T-helper 22 cell (primary cell): ENCODE measurements at regions not wholly inside any gene's neighbourhood (a gene's known extent, or its start where the extent isn't known, plus 50 kb on each side); places are given as distances from the start of the nearest gene placed in this dataset.

Experiments used
- DNase-seq: peaks from one replicate; pipeline ENCODE4 v3.0.0-alpha.2; 2020; ENCODE audit warnings: low read depth

DNA sequence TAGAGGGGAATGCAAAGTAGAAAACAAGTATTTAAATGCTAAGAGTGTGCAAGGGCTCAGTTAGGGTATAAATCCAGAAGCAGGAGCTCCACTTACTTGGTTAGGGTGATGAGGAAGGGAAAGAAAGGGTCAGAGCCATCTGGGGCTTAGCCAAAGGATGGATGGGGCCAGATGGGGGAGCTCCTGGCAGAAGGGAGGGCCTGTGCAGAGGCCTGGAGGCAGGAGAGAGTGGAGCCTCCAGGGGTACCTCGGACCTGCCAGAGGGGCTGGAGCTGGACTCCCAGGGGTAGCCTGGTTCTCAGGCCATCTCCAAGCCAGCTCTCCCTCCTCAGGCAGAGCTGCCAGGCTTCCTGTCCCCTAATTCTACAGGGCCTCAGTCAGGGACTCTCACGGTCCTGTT is 506.3 kb downstream of the SHQ1 start:
- no peak for DNase-seq

DNA sequence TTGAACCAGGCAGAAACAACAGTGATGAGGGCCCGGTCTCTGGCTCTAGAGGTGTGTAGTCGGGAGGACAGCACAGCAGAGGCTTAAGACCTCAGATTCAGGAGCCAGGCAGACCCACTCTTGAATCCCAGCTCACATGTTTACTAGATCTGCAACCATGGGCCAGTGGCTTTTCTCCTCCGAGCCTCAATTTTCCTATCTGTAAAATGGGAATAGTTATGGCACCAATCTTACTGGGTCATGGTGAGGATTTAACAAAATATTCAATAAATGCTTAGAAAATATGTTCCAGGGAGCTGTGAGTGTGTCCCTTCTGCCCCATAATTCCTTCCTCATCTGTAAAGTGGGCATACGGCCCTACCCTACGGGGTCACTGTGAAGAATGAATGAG is 506.9 kb downstream of the SHQ1 start:
- DNase-seq: no peak

DNA sequence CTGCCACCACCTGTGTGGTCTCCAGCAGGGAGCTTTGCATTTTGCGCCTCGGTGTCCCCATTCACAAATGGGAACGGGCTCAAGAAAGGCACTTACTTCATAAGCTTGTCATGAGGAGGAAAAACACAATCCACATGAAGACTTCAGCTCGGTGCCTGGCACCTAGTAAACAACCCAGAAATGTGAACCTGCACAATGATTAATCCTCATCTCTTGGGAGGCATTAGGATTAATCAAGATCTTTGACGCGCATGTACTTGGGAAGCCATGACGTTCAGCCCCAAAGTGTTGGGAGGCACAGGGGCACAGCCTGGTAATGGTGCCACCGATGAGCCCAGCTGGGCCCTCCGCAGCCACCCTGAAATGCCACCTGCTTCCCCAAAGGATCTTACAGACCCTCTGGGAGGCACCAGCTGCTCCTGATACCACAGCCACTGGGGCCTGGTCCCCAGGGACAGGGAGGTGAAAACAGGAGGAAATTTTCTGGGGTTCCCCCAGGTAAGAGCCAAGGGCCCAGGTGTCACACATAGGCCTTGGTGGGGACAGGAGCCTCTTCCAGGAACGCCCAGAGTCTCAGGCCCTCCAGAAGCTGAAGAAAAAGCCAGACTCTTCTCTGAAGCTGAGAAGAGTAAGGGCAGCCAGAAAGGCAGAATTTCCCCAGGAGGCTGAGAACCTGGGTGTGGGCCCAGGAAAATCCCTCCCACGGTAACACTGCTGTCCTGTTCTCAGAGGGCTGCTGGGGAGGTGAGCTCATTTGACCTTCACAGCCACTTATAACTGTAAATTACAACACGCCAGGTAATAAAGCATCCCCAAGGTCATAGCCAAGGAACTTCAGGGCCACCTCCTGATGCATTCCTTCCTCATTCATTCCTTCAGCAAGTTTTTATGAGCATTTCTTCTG is 507.5 kb downstream of the SHQ1 start:
- DNase-seq: no peak

DNA sequence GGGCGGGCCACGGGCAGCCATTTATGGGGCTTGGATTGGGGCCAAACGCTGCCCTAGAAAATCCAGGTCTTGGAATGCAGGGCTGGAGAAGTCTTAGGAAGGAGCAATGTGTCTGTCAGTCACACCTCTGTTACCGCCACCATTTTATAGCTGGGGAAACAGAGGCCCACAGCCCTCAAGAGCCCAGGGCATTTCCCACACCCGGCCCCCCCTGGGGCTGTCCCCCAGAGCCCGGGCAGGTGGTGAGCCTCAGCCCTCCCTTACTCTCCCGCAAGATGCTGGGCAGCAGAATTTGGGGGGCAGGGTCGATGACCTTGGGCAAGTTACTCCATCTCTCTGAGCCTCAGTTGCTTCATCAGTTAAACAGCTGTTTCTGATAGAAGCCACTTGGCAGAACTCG is 508.2 kb downstream of the SHQ1 start:
- DNase-seq: no peak

DNA sequence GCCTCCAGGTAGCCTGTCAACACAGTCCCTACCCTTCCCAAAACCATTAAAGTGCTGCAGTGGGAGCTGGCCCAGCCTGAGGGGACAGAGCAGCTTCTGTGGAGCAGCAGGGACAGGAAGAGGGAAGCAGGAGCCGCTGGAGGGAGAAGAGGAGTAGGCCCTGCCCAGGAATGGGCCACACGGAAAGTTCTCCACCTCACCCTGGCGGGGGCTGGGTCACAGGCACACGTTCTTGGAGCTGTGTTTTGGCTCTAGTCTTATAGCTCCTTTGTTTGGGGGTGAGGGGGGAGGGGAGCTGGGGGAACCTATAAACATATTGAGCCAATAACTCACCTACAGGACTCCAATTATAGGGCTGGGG is 508.6 kb downstream of the SHQ1 start:
- DNase-seq: no peak

DNA sequence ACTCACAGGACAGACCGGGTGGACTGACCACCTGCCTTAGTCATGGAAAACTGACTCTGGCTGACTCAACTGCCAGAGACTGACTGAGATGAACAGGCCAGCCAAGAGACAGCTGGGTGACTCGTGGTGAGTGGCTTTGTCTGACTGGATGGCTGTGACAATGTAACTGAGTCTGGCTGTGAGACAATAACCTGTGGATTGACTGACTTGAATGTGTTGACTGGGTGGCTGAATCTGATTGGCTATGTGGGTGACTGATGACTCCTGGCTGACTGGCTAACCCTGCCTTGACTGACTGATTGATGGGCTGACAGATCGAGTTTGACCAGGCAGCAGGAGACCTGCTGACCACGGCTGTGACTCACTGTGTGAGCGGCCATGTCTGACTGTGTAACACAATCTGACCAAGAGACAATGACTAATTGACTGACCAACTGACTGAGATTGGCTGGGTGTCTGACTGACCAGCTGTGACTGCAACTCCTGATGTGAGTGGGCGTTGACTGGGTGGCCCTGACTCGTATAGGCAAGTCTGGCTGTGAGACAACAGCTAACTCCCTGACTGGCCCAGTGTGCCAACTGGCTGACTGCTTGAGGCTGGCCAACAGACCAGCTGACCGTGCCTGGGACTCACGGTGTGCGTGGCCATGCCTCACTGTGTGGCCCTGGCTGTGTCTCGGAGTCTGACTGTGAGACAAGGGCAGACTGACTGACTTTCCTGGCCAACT is 509.1 kb downstream of the SHQ1 start:
- DNase-seq: no peak

DNA sequence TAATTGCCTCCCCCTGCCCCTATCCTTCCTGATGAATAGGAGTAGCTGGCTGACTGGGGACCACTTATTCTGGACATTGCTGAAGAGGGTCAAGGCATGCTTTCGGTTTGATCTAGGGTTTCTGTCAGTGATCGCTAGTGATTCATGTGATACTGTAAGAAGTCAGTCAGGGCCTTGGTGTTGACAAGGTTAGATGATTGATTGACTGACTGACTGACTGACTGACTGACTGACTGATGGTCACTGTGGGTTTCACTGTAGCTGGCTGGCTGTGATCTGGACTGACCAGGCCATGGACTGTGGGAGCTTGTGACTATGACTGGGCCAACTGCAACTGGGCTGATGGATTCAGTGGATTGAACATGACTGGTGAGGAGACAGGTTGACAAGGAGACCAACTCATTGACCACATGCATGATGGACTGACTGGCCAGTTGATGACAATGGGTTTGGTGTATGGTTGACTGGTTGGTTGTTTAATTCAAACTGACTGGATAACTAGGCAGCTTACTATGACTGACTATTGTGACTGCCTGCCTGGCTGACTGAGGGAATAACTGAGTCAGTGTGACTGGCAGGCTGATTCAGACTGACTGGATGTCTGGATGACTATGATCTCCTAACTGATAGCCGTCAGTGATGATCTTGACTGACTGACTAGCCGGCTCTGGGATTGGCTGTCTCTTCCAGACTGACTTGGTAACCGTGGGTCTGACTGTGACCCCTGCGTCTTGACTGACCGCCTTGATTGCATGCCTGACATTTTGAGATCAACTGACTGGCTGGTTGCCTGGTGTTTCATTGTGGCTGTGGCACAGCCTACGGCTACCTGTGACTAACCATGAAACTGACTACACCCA is 509.9 kb downstream of the SHQ1 start:
- no peak for DNase-seq

DNA sequence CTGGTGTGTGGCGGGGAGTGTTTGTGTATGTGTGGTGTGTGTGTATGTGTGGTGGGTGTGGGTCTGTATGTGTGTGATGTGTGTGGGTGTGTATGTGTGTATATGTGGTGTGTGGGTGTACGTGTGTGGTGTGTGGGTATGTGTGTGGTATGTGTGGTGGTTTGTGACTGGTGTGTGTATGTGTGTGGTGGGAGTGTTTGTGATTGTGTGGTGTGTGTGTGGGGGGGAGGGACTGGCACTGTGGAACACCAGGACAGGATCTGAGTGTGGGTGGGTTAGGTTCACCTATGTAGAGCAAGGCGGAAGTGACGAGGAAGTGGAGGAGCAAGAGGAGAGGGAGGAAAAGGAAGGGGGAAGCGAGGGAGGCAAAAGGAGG is 510.8 kb downstream of the SHQ1 start:
- no peak for DNase-seq

DNA sequence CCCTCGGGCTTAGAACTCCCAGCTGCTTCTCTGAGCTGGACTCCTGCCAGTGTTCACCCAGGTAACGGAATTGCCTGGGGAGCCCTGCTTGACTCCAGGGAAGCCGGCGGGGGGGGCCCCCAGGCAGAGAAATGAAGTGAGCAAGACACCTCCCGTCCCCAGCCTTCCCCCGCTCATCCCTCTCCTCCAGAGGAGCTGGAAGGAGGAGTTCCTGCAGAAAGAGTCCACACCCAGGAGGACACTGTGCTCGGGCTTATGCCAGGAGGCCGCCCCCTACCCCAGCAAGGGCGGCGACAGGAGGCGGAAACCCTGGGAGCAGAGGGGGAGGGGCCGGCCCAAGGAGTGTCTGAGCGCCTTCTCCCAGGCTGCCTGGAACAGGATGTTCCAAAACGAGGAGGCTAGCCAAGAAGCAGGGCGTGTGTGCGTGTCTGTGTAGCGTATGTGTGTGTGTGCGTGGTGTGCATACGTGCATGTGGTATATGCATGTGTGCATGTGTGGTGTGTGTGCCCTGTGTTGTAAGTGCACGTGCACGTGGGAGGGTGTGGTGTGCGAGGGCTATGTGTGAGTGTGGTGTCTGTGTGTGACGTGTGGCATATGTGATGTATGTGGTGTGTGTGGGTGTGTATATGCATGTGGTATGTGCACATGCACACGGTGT is 511.3 kb downstream of the SHQ1 start:
- DNase-seq: no peak

DNA sequence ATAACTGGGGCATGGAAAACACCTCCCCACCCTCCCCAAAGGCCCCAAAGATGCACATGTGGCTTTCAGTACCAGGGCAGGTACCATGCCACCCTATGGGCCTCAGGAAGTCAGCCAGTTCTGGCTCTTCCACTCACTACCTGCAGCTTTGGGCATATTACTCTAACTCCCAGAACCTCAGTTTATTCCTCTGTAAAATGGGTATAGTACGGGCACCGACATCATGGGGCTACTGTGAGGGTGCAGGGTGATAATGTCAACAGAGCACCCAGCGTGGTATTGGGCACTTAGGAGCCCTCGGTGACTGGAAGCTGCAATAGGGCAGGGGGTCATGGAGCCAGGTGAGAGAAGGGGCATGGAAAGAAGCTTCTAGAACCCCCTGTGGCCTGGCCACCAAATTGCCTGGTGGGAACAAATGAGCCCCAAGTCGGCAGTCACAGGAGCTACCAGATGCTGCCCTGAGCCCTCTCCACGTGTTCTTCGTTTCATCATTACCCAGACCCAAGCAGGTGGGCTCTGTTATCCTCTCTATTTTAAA is 512.1 kb downstream of the SHQ1 start:
- no peak for DNase-seq

DNA sequence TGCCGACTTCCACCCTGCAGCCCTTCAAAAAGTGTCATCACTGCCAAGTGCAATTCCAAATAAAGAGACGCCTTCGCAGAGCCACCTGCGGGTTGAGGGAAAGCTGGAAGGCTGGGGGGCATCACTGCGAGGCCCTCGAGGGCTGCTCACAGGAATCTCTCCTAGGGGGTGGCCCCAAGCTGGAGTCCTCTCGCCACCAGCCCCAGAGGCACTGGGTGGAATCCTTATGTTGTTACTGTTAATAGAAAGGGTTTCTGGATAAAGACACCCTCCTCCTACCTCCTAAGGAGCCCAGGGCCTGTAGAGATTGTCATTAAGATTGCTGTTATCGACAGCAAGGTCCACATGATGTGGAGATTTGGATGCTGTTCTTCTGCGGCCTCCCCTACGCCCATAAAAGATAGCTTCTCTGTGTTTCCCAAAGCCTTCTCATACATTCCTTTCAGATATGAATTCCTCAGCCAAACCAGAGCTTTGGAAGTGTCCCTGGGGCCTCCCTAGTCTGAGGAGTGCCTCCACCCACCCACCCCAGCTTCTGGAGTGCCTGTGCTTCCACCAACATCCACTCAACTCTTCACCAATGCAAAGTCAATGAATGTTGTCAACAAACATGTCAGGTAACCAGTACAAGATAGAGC is 512.7 kb downstream of the SHQ1 start:
- DNase-seq: no peak

DNA sequence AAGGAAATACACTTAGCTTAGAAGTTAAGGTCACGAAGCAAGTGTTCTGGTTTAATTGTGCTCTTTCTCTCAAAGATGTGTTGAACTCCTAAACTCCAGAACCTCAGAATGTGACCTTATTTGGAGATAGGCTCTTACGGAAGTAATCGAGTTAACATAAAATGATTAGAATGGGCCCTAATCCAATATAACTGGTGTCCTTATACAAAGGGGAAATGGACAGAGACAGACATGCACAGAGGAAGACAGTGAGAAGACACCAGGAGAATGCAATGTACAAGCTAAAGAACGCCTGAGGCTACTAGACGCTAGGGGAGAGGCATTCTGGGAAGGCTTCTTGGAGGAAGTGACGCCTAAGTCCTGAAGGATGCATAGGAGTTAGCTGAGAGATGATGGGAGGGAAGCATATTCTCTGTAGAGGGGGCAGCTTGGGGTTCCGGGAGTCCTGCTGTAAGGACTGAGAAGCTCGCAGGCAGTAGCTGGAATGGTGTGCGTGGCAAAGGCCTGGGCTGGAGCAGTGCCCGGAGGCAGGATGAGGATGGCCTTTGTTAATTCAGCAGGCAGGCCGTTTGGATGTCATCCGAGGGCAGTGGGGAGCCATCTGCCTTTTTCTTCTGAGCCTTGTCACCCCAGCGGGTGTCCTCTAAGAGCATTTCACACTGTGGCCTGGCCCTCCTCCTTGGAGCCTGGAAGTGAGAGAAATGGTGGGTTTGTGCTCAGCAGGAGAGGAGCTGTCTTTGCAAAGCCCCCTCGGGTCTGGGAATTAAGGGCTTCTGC is 513.4 kb downstream of the SHQ1 start:
- DNase-seq: no peak

DNA sequence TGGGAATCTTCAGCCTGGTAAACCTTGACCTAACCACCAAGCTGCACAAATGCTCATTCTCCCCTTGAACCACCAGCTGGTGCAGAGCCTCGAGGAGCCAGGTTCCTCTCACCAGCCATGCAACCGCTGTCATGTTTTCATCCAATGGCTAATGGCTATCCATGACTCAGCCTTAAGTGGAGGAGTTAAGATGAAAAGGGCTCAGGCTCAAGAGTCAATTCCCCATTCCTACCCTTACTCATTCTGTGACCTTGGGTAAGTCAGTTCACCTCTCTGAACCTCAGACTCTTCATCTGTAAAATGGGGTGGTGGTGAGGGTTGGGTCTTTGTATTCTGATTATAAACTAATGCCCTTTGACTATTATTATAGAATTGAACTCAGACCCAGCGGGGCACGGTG is 515.6 kb downstream of the SHQ1 start:
- no peak for DNase-seq

DNA sequence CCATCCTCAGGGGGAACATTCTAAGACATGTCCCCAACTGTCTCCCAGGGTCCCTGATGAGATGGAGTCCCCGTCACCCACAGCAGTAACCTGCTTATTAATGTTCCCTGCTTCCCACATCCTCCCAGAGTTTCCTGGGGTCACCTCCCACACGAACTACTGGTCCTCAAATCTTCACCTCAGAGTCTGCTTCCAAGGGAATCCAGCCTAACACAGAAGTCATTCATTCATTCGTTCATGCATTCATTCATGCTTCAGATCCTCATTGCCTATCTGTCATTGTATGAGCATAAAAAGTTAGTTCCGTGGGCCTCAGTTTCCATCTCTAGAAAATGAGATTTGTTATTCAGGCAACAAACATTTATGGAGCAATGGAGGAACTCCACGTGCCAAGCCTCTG is 516.2 kb downstream of the SHQ1 start:
- no peak for DNase-seq

DNA sequence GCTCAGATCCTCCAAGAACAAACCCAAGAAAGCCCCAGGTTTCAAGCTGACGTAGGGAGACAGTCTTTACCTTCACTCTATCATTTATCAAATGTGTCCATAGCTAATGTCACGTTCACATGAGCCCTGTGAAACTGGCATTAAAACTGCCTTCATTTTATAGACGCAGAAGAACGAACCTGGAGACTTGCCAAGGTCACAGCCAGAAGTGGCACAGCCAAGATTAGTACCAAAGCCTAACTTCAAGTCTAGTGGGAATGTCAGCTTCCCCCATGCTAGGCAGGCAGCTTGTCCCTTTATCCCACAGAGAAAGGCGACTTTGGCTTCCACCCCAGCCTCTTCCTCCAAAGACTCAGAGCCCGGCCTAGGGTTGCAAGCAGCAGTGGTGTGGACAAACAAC is 517.2 kb downstream of the SHQ1 start:
- DNase-seq: no peak

DNA sequence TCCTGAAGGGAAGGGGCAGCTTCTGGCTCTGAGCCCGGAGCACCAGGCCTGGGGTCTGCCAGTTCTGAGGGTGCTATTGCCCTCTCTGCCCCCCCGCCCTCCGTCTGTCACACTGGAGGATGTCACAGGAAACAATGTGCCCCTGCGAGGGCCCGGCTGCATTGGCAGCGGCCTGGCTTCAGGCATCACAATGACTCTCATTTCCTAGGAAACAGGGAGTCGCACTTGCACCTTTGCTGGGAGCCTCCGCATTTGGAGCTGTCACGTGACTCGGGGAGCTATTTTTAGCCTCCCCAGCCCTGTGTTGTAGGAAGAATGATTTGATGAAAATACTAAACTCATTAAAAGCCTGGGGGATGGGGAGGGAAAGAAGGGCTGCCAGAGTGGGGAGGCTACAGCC is 518.9 kb downstream of the SHQ1 start:
- no peak for DNase-seq

DNA sequence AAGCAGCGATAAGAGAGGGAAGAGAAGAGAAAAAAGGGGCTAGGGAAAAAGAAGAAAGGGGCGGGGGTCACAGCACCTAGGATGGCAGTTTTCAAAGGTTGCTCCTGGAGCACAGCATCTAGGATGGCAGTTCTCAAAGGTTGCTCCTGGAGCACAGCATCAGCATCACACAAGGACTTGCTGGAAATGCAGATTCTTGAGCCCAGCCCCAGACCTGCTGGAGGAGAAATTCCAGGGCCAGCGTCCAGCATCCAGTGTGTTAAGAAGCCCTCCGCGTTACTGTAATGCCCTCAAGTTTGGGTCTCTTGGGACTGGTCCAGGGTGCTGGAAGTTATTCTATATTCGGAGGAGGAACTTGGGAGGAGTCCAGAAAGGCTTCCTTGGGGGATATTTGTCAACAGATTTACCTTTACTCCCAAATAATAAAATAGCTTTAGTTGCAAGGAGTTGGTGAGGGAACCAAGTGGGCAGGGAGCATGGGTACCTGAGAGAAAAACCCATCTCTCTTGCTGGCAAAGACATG is 519.4 kb downstream of the SHQ1 start:
- no peak for DNase-seq

DNA sequence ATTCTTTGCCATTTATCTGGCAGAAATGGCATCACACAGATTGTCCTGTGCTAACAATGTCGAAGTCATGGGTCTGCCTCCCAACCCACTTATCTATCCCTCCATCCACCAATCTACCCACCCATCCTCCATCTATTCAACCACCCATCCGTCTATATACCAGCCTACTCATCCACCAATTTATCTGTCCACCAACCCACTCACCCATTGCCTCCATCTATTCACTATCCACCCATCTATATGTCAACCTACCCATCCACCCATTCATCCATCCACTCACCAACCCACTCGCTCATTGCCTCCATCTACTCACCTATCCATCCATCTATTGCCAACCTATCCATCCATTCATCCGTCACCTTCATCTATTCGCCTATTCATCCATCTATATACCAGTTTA is 521.2 kb downstream of the SHQ1 start:
- no peak for DNase-seq

DNA sequence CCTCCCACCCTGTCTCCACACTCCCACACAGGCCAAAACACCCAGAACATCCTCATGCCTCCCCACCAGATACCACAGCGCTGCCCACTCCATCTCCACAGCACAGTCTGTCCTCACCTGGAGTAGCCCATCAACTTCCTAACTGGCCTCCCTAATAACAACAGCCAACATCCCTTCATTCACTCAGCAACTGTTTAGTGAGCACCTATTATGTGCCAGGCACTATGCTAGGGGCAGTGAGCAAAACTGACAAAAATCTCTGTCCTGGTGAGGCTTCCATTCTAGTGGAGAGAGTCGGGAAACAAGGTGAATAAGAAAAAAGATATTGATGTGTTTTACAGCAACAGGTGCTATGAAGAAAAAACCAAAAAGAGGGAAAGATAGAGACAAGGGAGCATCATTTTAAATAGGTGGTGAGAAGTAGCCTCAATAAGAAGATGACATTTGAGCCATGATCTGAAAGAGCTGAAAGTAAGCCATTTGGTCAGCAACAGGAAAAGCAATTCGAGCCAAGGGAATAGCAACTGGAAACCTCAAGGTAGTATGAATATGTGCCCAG is 523.9 kb downstream of the SHQ1 start:
- DNase-seq: no peak

DNA sequence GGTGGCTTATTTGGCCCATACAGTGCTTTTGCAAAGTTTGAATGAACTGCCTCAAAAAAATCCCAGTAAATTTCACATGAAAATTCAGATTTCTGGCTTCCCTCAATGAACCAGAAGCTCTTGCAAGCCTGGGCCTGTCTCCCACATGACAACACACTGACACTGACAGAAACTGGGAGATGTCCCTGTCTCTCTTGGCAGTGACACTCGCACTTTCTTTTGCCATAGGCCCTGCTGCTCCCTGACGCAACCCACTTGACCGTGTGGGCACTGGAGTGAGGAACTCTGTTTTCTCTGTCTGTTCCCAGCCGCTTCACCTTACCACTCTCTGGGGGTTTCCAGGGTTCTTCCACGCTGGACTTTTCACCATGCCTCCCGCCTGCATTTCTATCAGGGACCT is 524.5 kb downstream of the SHQ1 start:
- no peak for DNase-seq
